ENCODE measurements at regions not wholly inside any gene's neighbourhood (a gene's known extent, or its start where the extent isn't known, plus 50 kb on each side); places are given as distances from the start of the nearest gene placed in this dataset.

GRCh38 chr16:25627641-25628040, 64.1 kb upstream of the HS3ST4 start:
- no peak for TF ChIP-seq CTCF (IDR thresholded peaks at IDR 0.05)
- no peak for TF ChIP-seq POLR2AphosphoS5 (IDR thresholded peaks at IDR 0.05)
- TF ChIP-seq POLR2A (IDR thresholded peaks at IDR 0.05; ENCODE audit: low read depth) = no peak
- no peak for TF ChIP-seq EP300 (IDR thresholded peaks at IDR 0.05)
